Progenitor cell of endocrine pancreas (in vitro differentiated cells): ENCODE measurements at regions not wholly inside any gene's neighbourhood (a gene's known extent, or its start where the extent isn't known, plus 50 kb on each side); places are given as distances from the start of the nearest gene placed in this dataset.

Experiments used
- DNase-seq: peaks from one replicate; pipeline ENCODE4 v3.0.0; 2021; ENCODE audit warnings: low spot score; ENCODE audit not compliant: unreplicated experiment
- H3K27ac Mint-ChIP-seq: 2 replicates; pipeline ENCODE4 v1.8.0; 2021; ENCODE audit warnings: mild to moderate bottlenecking, moderate library complexity, mixed read lengths
- H3K27me3 Mint-ChIP-seq: 2 replicates; pipeline ENCODE4 v1.8.0; 2021; ENCODE audit warnings: mixed read lengths
- H3K36me3 Mint-ChIP-seq: 2 replicates; pipeline ENCODE4 v1.8.0; 2022; ENCODE audit warnings: mixed read lengths; ENCODE audit not compliant: insufficient read depth
- H3K4me1 Mint-ChIP-seq: 2 replicates; pipeline ENCODE4 v1.8.0; 2021; ENCODE audit warnings: low read depth, mixed read lengths
- H3K4me3 Mint-ChIP-seq: 2 replicates; pipeline ENCODE4 v1.8.0; 2021; ENCODE audit warnings: low read depth, mild to moderate bottlenecking, moderate library complexity, mixed read lengths
- H3K9me3 Mint-ChIP-seq: 2 replicates; pipeline ENCODE4 v1.8.0; 2021; ENCODE audit warnings: low read depth, mixed read lengths
- TF ChIP-seq, protein P1 (sequence below): fragments of 200-600 bp; sonication (generic); IDR thresholded peaks from one replicate; pipeline ENCODE4 v1.5.0; 2021; ENCODE audit warnings: antibody characterized with exemption, mild to moderate bottlenecking; ENCODE audit not compliant: unreplicated experiment

DNA sequence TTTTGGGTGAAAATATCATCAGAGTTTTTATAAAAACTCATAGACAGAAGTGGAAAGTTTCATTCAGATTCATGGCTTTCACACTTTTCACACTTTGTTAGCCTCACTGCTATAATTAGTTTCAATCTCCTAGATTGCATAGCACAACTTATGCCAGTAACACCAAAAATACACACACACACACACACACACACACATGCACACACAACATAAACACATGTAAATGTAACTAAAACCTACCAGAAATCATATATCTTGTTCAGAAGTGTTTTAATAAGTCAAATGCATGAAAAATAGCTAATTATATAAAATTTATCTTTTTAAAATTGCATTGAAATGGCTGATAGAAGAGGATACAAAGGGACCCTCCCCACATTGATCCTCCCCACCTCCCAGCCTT is 347.8 kb upstream of the SLC35B3 start:
- TF ChIP-seq, protein P1, sequence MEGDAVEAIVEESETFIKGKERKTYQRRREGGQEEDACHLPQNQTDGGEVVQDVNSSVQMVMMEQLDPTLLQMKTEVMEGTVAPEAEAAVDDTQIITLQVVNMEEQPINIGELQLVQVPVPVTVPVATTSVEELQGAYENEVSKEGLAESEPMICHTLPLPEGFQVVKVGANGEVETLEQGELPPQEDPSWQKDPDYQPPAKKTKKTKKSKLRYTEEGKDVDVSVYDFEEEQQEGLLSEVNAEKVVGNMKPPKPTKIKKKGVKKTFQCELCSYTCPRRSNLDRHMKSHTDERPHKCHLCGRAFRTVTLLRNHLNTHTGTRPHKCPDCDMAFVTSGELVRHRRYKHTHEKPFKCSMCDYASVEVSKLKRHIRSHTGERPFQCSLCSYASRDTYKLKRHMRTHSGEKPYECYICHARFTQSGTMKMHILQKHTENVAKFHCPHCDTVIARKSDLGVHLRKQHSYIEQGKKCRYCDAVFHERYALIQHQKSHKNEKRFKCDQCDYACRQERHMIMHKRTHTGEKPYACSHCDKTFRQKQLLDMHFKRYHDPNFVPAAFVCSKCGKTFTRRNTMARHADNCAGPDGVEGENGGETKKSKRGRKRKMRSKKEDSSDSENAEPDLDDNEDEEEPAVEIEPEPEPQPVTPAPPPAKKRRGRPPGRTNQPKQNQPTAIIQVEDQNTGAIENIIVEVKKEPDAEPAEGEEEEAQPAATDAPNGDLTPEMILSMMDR: no peak
- no peaks in the 10 kb centered on the region for H3K36me3 Mint-ChIP-seq
- no peak overlapping the region for H3K27ac Mint-ChIP-seq
- H3K4me1 Mint-ChIP-seq: no peaks in the 10 kb centered on the region
- no peaks in the 10 kb centered on the region for H3K27me3 Mint-ChIP-seq
- no peak for DNase-seq
- no peaks in the 10 kb centered on the region for H3K9me3 Mint-ChIP-seq
- no peak overlapping the region for H3K4me3 Mint-ChIP-seq

DNA sequence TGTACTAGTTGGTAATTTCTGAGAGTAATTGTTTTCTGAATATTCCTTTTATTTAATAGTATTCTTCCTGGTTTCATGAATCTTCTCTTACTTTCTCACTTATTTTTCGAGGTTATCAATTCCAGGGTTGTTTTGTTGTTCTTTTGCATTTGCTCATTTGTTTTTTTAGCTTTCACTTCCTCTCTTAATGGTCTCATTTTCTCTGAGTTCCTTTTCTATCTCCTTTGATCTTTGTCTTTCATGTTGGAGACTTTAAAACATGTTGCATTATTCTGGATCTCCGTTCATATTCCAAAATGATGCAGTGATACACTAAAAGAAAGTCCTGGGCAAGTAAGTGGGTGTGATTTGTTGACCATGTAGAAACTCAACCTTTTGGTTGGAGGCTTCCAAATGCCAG is 345.3 kb upstream of the SLC35B3 start:
- TF ChIP-seq, protein P1: no peak
- Mint-ChIP-seq H3K4me1 (no peaks in the 10 kb centered on the region), H3K27me3 (no peaks in the 10 kb centered on the region), H3K27ac (no peak overlapping the region), H3K4me3 (no peak overlapping the region), H3K36me3 (peaks cover 3% of the 10 kb centered on the region), H3K9me3 (peaks cover 5% of the 10 kb centered on the region)
- DNase-seq: no peak

DNA sequence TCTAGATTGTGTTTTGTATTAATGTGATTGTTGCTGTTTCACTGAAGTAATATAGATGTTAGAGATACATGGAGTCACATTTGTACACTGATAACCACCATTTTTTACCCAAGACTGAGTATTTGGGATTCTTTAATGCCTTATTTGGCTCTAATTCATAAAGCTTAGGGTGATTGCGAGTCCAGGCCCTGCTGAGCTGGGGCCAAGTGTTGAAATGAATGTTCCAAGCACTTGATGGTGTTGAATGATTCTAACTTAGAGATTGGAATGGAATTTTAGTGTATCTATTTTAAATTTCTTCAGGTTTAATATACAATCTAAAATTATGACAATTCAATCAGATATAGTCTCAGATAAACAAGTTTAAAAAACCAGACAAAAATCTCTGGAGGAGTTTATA is 329.4 kb upstream of the SLC35B3 start:
- Mint-ChIP-seq H3K4me3 (no peak overlapping the region), H3K4me1 (no peaks in the 10 kb centered on the region), H3K27ac (no peak overlapping the region), H3K36me3 (no peaks in the 10 kb centered on the region), H3K9me3 (peaks cover 7% of the 10 kb centered on the region), H3K27me3 (no peaks in the 10 kb centered on the region)
- DNase-seq: no peak
- TF ChIP-seq, protein P1: no peak

DNA sequence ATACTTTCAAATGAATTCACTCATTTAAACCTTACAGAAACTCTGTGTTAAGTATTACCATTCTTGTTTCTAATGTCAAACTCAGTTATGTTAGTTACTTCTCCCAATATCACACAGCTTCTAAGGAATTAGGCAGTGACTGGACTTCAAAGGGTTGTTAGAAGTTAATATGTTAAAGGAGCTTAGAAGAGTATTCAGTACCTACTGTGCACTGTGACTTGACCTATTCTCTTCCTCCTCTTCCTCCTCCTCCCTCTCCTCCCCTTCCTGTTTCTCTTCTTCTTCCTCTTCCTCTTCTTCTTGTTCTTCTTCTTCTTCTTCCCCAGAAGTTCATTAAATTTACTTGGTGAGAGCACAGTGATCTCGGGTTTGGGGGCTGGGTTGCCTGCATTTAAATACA is 325.6 kb upstream of the SLC35B3 start:
- TF ChIP-seq, protein P1: no peak
- peaks cover 9% of the 10 kb centered on the region for H3K9me3 Mint-ChIP-seq
- no peak overlapping the region for H3K4me3 Mint-ChIP-seq
- H3K4me1 Mint-ChIP-seq: no peaks in the 10 kb centered on the region
- H3K36me3 Mint-ChIP-seq: no peaks in the 10 kb centered on the region
- no peaks in the 10 kb centered on the region for H3K27me3 Mint-ChIP-seq
- no peak overlapping the region for H3K27ac Mint-ChIP-seq
- DNase-seq: no peak

DNA sequence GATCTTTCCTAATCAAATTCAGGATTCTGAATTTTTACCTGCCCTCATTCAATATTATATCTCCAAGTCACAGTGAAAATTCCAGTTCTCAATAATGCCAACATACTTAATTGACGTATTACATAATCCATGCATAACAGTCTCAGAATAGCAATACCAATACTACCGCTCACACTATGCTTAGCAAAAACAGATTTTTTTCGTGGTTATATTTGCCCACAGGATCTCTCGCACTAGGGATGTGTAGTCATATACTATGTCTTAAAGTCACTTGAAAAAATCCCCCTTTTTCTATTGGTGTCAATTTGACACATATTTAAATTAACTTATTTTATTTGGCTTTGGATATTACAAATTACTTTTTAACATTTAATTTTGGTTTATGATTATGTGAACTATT is 323.1 kb upstream of the SLC35B3 start:
- TF ChIP-seq, protein P1: no peak
- Mint-ChIP-seq H3K36me3 (no peaks in the 10 kb centered on the region), H3K27me3 (no peaks in the 10 kb centered on the region), H3K27ac (no peak overlapping the region), H3K9me3 (peaks cover 3% of the 10 kb centered on the region), H3K4me1 (no peaks in the 10 kb centered on the region), H3K4me3 (no peak overlapping the region)
- DNase-seq: no peak
